ENCODE measurements at regions not wholly inside any gene's neighbourhood (a gene's known extent, or its start where the extent isn't known, plus 50 kb on each side); places are given as distances from the start of the nearest gene placed in this dataset.

- Histone ChIP-seq H3K9ac (no peak overlapping the region), H3K27ac (ENCODE audit: low read depth in 2 of 2, low read length in 1 of 2) (peak overlapping the region in 1 of 2 experiments; percentile 71; a peak in 1 of 4 replicates), H3F3A (replicated peaks; ENCODE audit: insufficient read depth) (no peaks in the 10 kb centered on the region), H3K36me3 (replicated peaks in 1 of 2; ENCODE audit: control insufficient read depth in 1 of 2, insufficient read depth in 2 of 2, low read length in 1 of 2) (no peaks in the 10 kb centered on the region), H3K4me3 (ENCODE audit: low read depth in 2 of 2, low read length in 1 of 2) (no peak overlapping the region), H4K20me1 (ENCODE audit: insufficient read depth) (no peaks in the 10 kb centered on the region), H2AFZ (ENCODE audit: low read depth) (no peak overlapping the region), H3K4me2 (0 out of 2 replicates have a peak overlapping the region, but pooled peaks have one; percentile 2), H3K27me3 (ENCODE audit: insufficient read depth) (no peaks in the 10 kb centered on the region), H3K9me3 (no peaks in the 10 kb centered on the region), H3K4me1 (ENCODE audit: control insufficient read depth in 1 of 2, insufficient read depth in 2 of 2, low read depth in 1 of 2, low read length in 1 of 2) (no peaks in the 10 kb centered on the region), H3K79me2 (ENCODE audit: insufficient read depth) (no peaks in the 10 kb centered on the region), H3K9me2 (no peaks in the 10 kb centered on the region)
- WGBS (ENCODE audit: low lambda C conversion rate): 36% methylated on average over 2 of the region's 2 CpGs
- ChIA-PET POLR2A (no interaction called here), CTCF (interaction anchor here (0.6 to 1.4 kb wide), 2 partner anchors 12 to 972 kb away, joined by 3 read pairs; no protein-coding TSS in a partner anchor)
- DNase-seq: no peak
- TF ChIP-seq EP300 (IDR thresholded peaks at IDR 0.05; ENCODE audit: borderline replicate concordance in 1 of 2, low read depth in 1 of 2, low read length in 1 of 2) (peak in 1 of 2 experiments; percentile 33; a peak in 1 of 4 replicates), POLR2AphosphoS5 (IDR thresholded peaks at IDR 0.05; ENCODE audit: low read depth, low read length) (no peak), RFX5 (IDR thresholded peaks at IDR 0.05; ENCODE audit: low read length) (no peak), JUND (IDR thresholded peaks at IDR 0.05) (peak; percentile 17; the same call in 1 of the 2 replicates), REST (IDR thresholded peaks at IDR 0.05; ENCODE audit: low read depth, low read length) (no peak), CHD2 (IDR thresholded peaks at IDR 0.05; ENCODE audit: low read length, partially characterized antibody) (no peak), NFIC (IDR thresholded peaks at IDR 0.05; ENCODE audit: borderline replicate concordance) (0 out of 2 replicates have a peak, but pooled peaks have one; percentile 15), TCF12 (IDR thresholded peaks at IDR 0.05) (peak; percentile 56)
- TF ChIP-seq, protein P1, sequence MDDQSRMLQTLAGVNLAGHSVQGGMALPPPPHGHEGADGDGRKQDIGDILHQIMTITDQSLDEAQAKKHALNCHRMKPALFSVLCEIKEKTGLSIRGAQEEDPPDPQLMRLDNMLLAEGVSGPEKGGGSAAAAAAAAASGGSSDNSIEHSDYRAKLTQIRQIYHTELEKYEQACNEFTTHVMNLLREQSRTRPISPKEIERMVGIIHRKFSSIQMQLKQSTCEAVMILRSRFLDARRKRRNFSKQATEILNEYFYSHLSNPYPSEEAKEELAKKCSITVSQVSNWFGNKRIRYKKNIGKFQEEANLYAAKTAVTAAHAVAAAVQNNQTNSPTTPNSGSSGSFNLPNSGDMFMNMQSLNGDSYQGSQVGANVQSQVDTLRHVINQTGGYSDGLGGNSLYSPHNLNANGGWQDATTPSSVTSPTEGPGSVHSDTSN (IDR thresholded peaks at IDR 0.05): peak; percentile 82
Observed at GRCh38 chr4:173466101-173466500, 63.9 kb downstream of the HAND2 start.

DNA sequence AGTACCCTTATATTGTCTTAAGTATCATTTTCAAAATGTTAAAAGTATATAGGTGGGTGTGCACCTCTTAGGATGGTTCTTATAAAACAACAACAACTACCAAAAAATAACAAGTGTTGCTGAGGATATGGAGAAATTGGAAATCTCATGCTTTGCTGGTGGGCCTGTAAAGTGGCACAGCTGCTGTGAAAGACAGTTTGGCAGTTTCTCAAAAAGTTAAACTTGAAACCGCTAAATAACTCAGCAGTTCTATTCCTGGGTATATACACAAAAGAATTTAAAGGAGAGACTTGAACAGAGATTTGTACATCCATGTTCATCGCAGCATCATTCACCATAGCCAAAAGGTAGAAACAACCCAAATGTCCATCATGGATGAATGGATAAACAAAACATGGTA lies 65.5 kb downstream of the HAND2 start:
- no peak overlapping the region for H2AFZ ChIP-seq (ENCODE audit: low read depth)
- no peaks in the 10 kb centered on the region for H3K27me3 ChIP-seq (ENCODE audit: insufficient read depth)
- H3K9ac ChIP-seq: no peak overlapping the region
- no peaks in the 10 kb centered on the region for H3F3A ChIP-seq (replicated peaks; ENCODE audit: insufficient read depth)
- no peaks in the 10 kb centered on the region for H3K9me2 ChIP-seq
- CTCF ChIA-PET: no interaction called here
- H3K36me3 ChIP-seq (replicated peaks in 1 of 2; ENCODE audit: control insufficient read depth in 1 of 2, insufficient read depth in 2 of 2, low read length in 1 of 2): no peaks in the 10 kb centered on the region
- H4K20me1 ChIP-seq (ENCODE audit: insufficient read depth): no peaks in the 10 kb centered on the region
- H3K9me3 ChIP-seq: no peaks in the 10 kb centered on the region
- no peak overlapping the region for H3K27ac ChIP-seq (ENCODE audit: low read depth in 2 of 2, low read length in 1 of 2)
- no peaks in the 10 kb centered on the region for H3K79me2 ChIP-seq (ENCODE audit: insufficient read depth)
- POLR2A ChIA-PET: no interaction called here
- WGBS (ENCODE audit: low lambda C conversion rate): 97% methylated on average over 2 of the region's 2 CpGs
- DNase-seq: no peak
- no peak overlapping the region for H3K4me2 ChIP-seq
- H3K4me1 ChIP-seq (ENCODE audit: control insufficient read depth in 1 of 2, insufficient read depth in 2 of 2, low read depth in 1 of 2, low read length in 1 of 2): no peaks in the 10 kb centered on the region
- no peak overlapping the region for H3K4me3 ChIP-seq (ENCODE audit: low read depth in 2 of 2, low read length in 1 of 2)
- TF ChIP-seq EZH2phosphoT487 (IDR thresholded peaks at IDR 0.05; ENCODE audit: borderline replicate concordance, low read depth): no peak
- TF ChIP-seq ELF1 (IDR thresholded peaks at IDR 0.05): no peak
- TF ChIP-seq MAX (IDR thresholded peaks at IDR 0.05; ENCODE audit: low read depth): no peak
- TF ChIP-seq USF1 (IDR thresholded peaks at IDR 0.05; ENCODE audit: borderline replicate concordance, low read depth): no peak
- TF ChIP-seq FOXJ3 (CRISPR knock-in tag; IDR thresholded peaks at IDR 0.05): no peak
- no peak for TF ChIP-seq TAF1 (IDR thresholded peaks at IDR 0.05; ENCODE audit: borderline replicate concordance, low read depth, low read length)
- no peak for TF ChIP-seq RCOR1 (IDR thresholded peaks at IDR 0.05; ENCODE audit: low read length)
- TF ChIP-seq CTCF (IDR thresholded peaks at IDR 0.05): no peak
- no peak for TF ChIP-seq YY1 (IDR thresholded peaks at IDR 0.05; ENCODE audit: low read depth)
- TF ChIP-seq RFX5 (IDR thresholded peaks at IDR 0.05; ENCODE audit: low read length): no peak
- no peak for TF ChIP-seq CHD2 (IDR thresholded peaks at IDR 0.05; ENCODE audit: low read length, partially characterized antibody)
- TF ChIP-seq GABPA (IDR thresholded peaks at IDR 0.05; ENCODE audit: low read depth): no peak
- no peak for TF ChIP-seq IRF3 (IDR thresholded peaks at IDR 0.05; ENCODE audit: low read depth, low read length)
